ENCODE measurements at regions not wholly inside any gene's neighbourhood (a gene's known extent, or its start where the extent isn't known, plus 50 kb on each side); places are given as distances from the start of the nearest gene placed in this dataset.
A peak's percentile ranks its signal among the peaks of the same experiment; 100 is the strongest.
"Not testable (repeated sequence)": the region's sequence is repeated elsewhere in the genome, so short reads cannot be mapped to it uniquely, and the experiment has no call there.

GRCh38 chr9:20240498-20240897 is 381.8 kb downstream of the MLLT3 start:
- DNase-seq (ENCODE audit: low read depth in 2 of 3, low spot score in 1 of 3) = no peak

GRCh38 chr9:20238921-20239320 is 383.4 kb downstream of the MLLT3 start:
- DNase-seq (ENCODE audit: low read depth in 2 of 3, low spot score in 1 of 3) = no peak

GRCh38 chr9:20237686-20238085 is 384.6 kb downstream of the MLLT3 start:
- no peak for DNase-seq (ENCODE audit: low read depth in 2 of 3, low spot score in 1 of 3)

- no peak for DNase-seq (ENCODE audit: low read depth in 2 of 3, low spot score in 1 of 3)
Measured at GRCh38 chr9:20236676-20237075, 385.6 kb downstream of the MLLT3 start.

- DNase-seq (ENCODE audit: low read depth in 2 of 3, low spot score in 1 of 3) = not testable (repeated sequence)
Measured at GRCh38 chr9:20235206-20235605, 387.1 kb downstream of the MLLT3 start.

GRCh38 chr9:20228096-20228495 is 394.2 kb downstream of the MLLT3 start:
- no peak for DNase-seq (ENCODE audit: low read depth in 2 of 3, low spot score in 1 of 3)

- no peak for DNase-seq (ENCODE audit: low read depth in 2 of 3, low spot score in 1 of 3)
Measured at GRCh38 chr9:20227166-20227874, 395.0 kb downstream of the MLLT3 start.

GRCh38 chr9:20226345-20226744 is 396.0 kb downstream of the MLLT3 start:
- no peak for DNase-seq (ENCODE audit: low read depth in 2 of 3, low spot score in 1 of 3)

GRCh38 chr9:20225826-20226225 is 396.5 kb downstream of the MLLT3 start:
- no peak for DNase-seq (ENCODE audit: low read depth in 2 of 3, low spot score in 1 of 3)

- DNase-seq (ENCODE audit: low read depth in 2 of 3, low spot score in 1 of 3) = no peak
Measured at GRCh38 chr9:20224756-20225155, 397.5 kb downstream of the MLLT3 start.

- DNase-seq (ENCODE audit: low read depth in 2 of 3, low spot score in 1 of 3) = no peak
Measured at GRCh38 chr9:20220286-20220685, 402.0 kb downstream of the MLLT3 start.

- DNase-seq (ENCODE audit: low read depth in 2 of 3, low spot score in 1 of 3) = no peak
Measured at GRCh38 chr9:20219437-20219836, 402.9 kb downstream of the MLLT3 start.

GRCh38 chr9:20217596-20217995 is 404.7 kb downstream of the MLLT3 start:
- DNase-seq (ENCODE audit: low read depth in 2 of 3, low spot score in 1 of 3) = no peak

- DNase-seq (ENCODE audit: low read depth in 2 of 3, low spot score in 1 of 3) = no peak
Measured at GRCh38 chr9:20216438-20216837, 405.9 kb downstream of the MLLT3 start.

GRCh38 chr9:20215552-20215951 is 406.7 kb downstream of the MLLT3 start:
- DNase-seq (ENCODE audit: low read depth in 2 of 3, low spot score in 1 of 3) = no peak

GRCh38 chr9:20212806-20213205 is 409.5 kb downstream of the MLLT3 start:
- no peak for DNase-seq (ENCODE audit: low read depth in 2 of 3, low spot score in 1 of 3)

GRCh38 chr9:20209391-20210340 is 412.6 kb downstream of the MLLT3 start:
- peak; percentile 46 to 62 (median 51) for DNase-seq (ENCODE audit: low read depth in 2 of 3, low spot score in 1 of 3)

- DNase-seq (ENCODE audit: low read depth in 2 of 3, low spot score in 1 of 3) = no peak
Measured at GRCh38 chr9:20208961-20209371, 413.3 kb downstream of the MLLT3 start.

- no peak for DNase-seq (ENCODE audit: low read depth in 2 of 3, low spot score in 1 of 3)
Measured at GRCh38 chr9:20208226-20208625, 414.1 kb downstream of the MLLT3 start.

GRCh38 chr9:20207176-20207575 is 415.1 kb downstream of the MLLT3 start:
- DNase-seq (ENCODE audit: low read depth in 2 of 3, low spot score in 1 of 3) = no peak

GRCh38 chr9:20205821-20206220 is 416.5 kb downstream of the MLLT3 start:
- no peak for DNase-seq (ENCODE audit: low read depth in 2 of 3, low spot score in 1 of 3)

- no peak for DNase-seq (ENCODE audit: low read depth in 2 of 3, low spot score in 1 of 3)
Measured at GRCh38 chr9:20200991-20201431, 412.2 kb upstream of the SLC24A2 start.

Measured in stimulated activated CD4-positive, alpha-beta T cell treated with anti-CD3 and anti-CD28 coated beads, Interleukin-12 subunit alpha, Interleukin-12 subunit beta, amount 100 ng/mL, for 48 hours (primary cell).